NCI-H2081 treated with DMSO at 0.1 percent for 48 hours (cell line): ENCODE measurements at regions not wholly inside any gene's neighbourhood (a gene's known extent, or its start where the extent isn't known, plus 50 kb on each side); places are given as distances from the start of the nearest gene placed in this dataset.

Experiments used
- DNase-seq: peaks from one replicate; lab custom pipeline; 2025; lab: John Stamatoyannopoulos, UW

DNA sequence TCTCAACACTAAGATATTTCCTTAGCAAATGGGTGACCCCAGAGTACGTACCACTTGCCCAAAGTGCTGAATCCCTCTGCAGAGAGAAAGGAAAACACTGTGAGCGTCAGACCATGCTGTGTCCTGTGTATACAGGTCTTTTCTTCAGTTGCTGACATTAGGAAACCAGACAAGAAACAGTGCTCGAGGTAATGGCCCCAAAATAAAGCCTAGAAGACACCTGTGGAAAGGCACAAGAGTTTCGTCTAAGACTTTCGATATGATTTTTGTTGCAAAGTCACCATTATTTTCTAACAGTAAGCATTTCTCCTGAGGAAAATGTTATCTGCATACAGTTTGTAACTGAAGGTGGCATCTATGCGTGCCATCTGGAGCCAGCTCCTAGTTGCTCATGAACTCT, 62.0 kb upstream of the SIMC1 start:
- no peak for DNase-seq

DNA sequence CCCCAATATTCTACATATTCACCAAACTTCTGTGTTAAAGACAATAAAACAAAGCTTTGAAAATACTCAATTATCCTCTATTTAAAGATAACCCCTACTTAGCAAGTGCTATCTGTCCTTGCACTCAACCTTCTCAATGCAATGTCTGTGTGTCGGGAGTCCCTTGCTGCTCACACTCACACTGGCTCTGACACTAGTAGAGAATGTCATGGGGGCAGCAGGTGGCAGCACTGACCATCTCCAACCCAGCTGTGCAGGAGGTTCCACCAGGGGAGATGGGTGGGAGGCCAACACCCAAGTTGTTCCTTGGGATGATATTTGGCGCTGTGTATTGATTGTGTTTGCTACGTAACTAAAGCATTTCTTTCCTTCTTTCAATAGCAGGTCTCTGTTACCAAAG, 59.4 kb upstream of the SIMC1 start:
- no peak for DNase-seq

GRCh38 chr5:176180339-176180738, 57.9 kb upstream of the SIMC1 start:
- DNase-seq: no peak

GRCh38 chr5:176180781-176181180, 57.4 kb upstream of the SIMC1 start:
- no peak for DNase-seq

DNA sequence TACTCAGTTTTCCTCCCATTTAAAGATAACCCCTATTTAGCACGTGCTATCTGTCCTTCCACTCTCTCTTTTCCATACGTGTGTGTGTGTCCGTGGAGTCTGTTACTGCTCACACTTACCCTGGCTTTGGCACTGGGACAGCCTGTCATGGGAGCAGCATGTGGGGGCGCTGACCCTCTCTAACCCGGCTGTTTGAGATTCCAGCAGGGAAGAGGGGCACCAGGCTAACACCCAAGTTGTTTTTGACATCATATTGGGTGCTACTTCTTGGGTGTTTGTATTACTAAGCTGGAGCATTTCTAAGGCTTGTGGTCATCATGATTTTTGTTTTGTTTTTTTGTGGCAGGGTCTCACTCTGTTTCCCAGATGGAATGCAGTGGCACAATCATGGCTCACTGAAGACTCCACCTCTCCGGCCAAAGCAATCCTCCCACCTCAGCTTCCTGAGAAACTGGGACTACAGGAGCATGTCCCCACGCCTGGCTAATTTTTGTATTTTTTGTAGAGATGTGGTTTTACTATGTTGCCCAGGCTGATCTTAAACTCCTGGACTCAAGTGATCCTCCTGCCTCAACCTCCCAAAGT, 56.9 kb upstream of the SIMC1 start:
- no peak for DNase-seq

GRCh38 chr5:176183321-176184074, 54.7 kb upstream of the SIMC1 start:
- peak; percentile 29 for DNase-seq

DNA sequence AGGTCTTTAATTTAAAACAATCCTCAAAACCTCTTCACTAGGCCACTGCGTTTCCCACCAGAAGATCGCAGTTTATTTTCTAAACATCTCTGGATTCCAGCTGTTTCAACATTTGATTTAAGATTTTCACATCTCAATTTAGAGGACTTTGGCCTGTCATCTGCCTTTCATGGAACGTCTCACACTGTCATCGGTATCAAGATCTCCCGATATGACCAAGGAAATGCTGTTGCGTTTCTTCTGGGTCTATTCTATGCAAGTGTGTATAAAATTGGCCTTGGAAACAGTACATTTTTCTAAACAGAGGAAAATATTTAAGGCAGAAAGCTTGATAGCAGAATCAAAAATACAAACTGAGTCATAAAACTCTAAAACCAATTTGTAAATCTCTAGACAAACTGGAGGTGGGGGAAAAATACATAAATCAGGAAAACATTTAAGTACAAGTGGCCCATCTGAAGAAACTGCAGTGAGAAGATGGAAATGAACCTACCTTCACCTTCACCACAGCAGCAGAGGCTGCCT, 53.6 kb upstream of the SIMC1 start:
- no peak for DNase-seq

DNA sequence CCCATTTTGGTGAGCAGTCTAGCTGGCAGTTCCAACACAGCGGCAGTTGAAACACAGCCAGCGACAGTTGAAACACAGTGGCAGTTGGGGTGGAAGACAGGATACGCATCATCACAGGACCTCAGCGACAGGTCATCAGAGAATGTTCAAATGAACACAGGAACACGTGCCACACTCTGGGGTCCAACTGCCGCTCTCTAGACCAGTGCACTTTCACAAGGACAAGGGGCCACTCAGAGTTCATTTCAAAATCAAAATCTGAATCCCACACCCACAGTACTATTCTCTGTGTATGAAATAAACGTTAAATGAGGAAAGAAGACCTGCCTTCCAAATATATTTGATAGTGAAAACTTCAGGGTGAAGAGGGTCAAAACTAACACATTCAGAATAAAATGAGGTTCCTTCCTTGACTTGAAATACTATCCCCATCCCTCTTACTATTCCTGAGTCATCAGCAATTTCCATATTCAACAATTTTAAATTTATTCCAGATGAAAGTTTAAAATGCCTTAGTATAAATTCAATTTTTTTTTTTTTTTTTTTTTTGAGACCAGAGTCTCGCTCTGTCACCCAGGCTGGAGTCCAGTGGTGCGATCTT, 53.0 kb upstream of the SIMC1 start:
- no peak for DNase-seq

DNA sequence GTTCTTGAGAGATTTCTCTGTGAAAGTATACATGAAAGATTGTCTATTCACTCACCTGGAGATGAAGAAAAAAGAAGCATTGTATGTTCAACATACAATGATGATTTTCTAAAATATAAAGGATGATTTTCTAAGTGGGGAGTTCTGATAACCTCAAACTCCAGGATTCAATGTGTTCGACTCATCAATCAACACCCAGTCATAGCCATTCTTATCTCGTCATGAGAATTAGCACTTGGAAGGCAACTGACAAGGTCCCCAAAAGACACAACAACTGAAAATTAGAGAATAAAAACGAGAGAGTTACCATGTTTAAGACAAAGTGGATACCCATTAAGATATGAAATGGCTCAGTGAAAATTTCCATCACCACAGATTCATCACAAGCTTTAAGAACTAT, 52.1 kb upstream of the SIMC1 start:
- DNase-seq: no peak

GRCh38 chr5:176187276-176188062, 50.8 kb upstream of the SIMC1 start:
- no peak for DNase-seq

GRCh38 chr5:176188085-176188484, 50.1 kb upstream of the SIMC1 start:
- DNase-seq: no peak
